GM19035 (cell line): ENCODE measurements at regions not wholly inside any gene's neighbourhood (a gene's known extent, or its start where the extent isn't known, plus 50 kb on each side); places are given as distances from the start of the nearest gene placed in this dataset.

Experiments
- ATAC-seq: cut with Tn5 transposase; IDR thresholded peaks from one replicate; pipeline ENCODE4 v1.9.1; 2021; ENCODE audit not compliant: unreplicated experiment

DNA sequence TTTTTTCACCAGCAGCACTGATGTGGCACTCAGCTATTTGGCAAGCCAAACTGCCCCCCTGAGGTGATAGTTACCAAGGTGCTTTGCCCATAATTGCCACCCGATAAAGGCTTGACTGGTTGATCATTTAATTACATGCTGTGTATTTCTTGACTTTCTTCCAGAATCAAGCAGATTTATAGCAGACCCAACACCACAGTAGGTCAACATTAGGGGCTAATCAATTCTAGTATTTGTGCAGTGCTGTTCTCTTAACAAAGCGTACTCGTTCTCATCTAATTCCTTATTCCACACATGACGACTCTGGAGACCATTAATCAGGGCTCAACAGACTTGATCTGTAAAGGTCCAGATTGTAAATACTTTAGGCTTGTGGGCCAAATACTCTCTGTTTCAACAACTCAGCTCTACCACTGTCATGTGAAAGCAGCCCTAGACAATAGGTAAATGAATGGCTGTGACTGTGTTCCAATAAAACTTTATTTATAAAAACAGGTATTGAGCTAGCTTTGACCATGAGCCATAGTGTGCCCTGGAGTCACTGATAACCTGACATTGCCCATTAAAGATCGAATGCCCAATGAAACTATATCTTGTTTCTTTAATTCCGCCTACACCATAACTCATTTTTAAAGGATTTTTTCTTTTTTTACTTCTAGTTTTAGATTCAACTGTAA is 119.1 kb upstream of the TMC3 start:
- ATAC-seq = no peak

- ATAC-seq = no peak
Measured at GRCh38 chr15:81492331-81492968, 118.4 kb upstream of the TMC3 start.

GRCh38 chr15:81491414-81492096 is 117.5 kb upstream of the TMC3 start:
- ATAC-seq = no peak

- no peak for ATAC-seq
Measured at GRCh38 chr15:81485806-81486205, 111.8 kb upstream of the TMC3 start.

DNA sequence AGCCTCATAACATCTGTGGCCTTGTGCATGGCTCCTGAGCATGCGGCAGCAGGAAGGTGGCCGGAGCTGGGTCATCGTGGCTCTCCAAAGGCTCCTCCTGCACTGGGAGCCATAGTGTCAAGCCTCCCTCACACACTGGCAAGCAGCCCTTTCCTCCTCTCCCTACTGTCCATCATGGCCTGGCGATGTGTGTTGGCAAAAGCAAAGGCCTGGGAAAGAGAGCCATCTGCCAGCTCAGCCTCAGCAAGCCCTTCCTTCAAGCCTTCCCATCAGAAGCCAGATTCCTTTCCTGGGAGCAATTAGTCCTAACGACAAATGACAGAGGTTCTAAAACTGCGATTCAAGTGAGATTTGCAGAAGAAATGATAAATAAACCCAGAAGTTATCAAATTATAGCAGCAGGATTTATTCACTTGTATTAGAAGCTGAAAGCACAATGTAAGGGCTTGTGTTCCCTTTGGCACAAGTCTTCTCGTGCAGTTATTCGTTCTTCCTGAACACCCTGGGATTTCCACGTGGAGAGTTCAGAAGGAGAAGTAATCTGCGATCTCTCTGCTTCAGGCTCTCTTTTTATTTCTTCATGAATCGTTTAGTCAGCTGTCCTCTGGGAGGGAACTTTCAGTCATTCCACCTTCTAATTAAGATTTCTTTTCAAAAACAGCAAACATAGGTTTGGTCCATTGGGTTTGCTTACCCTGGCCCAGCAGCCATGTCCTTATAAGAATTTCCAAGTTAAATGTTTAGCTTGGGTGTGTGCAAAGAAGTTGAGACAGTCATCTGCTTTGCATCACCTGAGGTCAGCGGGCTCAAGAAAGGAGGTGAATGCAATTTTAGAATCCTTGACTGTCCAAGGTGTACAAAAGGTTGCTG is 110.3 kb upstream of the TMC3 start:
- no peak for ATAC-seq

DNA sequence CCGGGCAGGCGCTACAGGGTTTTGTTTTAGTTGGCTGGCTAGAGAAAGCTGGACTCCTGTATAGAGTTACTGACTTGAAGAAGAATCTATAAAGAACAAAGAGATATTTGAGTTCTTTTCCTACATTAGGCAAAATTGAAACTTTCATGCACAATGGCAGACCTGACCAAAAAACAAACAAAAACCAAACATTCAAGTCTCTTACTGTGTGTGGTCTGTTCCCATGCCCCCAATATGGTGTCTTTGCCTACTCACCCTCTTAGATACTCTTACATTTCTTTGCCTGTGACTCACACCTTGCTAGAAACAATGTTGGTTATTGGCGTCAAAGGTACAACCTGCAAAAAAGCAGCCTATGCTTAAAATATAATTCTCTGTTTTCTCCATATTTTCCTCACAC is 109.5 kb upstream of the TMC3 start:
- no peak for ATAC-seq

DNA sequence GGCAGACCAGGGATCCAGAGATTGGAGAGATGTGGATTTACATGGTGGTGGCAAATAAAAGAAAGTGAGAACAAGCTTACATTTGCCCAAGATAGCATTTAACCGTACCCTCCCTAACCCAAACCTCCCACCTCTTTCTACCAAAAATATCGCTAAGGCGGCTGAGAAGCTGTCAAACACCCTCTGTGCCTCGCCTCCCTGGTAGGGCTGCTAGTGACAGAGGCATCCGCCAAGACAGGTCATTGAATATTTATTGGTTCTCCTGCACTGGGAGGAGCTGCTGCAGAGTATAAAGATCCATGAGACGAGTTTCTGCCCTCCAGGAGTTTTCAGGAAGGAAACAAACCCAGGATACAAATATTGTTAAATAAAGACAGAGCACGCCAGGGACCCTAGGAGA is 107.3 kb upstream of the TMC3 start:
- ATAC-seq = no peak

GRCh38 chr15:81480645-81481053 is 106.6 kb upstream of the TMC3 start:
- no peak for ATAC-seq

DNA sequence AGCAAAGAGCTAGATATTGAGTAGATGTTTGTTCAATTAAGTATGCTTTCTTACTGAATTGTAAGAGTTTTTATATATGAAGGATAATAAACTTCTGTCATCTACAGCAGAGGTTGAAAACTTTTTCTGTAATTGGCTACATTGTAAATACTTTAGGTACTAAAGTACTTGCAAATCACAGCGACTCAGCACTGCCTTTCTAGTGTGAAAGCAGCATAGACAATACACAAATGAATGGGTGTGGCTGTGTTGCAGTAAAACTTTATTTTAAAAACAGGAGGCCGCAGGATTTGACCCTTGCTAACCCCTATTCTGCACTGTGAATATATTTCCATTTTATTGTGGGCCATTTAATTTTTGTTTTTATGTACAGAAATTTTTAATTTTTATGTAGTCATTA is 104.3 kb upstream of the TMC3 start:
- ATAC-seq = no peak

GRCh38 chr15:81475926-81476325 is 101.9 kb upstream of the TMC3 start:
- ATAC-seq = no peak

GRCh38 chr15:81475471-81475870 is 101.5 kb upstream of the TMC3 start:
- ATAC-seq = no peak

- ATAC-seq = no peak
Measured at GRCh38 chr15:81473946-81474345, 99.9 kb upstream of the TMC3 start.

- no peak for ATAC-seq
Measured at GRCh38 chr15:81473177-81473576, 99.2 kb upstream of the TMC3 start.

DNA sequence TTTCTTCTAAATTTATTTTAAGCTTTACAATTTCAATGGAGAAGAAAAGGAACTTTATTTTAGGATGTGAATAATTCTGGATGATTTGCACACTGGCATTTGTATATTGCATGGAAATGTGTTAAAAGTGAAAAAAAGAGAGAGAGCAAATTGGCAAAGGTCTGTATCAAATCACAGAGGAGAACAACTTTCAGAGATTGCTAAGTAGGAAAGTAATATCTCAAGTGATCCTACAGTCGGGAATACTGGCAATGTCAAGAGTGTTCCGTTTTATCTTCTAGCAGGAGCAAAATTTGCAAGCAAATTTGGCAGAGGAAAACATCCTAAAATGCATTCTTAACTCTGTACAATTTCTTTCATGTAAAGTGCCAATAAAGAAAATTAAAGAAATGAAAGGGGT is 97.1 kb upstream of the TMC3 start:
- ATAC-seq = no peak

GRCh38 chr15:81469154-81469553 is 95.1 kb upstream of the TMC3 start:
- ATAC-seq = no peak

GRCh38 chr15:81466741-81467140 is 92.7 kb upstream of the TMC3 start:
- ATAC-seq = no peak

DNA sequence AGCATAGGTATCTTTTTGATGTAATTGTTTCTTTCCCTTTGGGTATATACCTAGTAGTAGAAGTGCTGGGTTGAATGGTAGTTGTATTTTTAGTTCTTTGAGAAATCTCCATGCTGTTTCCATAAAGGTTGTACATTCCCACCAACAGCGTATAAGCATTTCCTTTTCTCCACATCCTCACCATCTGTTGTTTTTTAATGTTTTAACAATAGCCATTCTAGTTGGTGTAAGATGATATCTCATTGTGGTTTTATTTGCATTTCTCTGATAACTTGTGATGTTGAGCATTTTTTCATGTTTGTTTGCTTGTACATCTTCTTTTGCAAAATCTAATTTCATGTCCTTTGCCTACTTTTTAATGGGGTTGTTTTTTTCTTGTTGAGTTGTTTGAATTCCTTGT is 80.0 kb upstream of the TMC3 start:
- no peak for ATAC-seq

DNA sequence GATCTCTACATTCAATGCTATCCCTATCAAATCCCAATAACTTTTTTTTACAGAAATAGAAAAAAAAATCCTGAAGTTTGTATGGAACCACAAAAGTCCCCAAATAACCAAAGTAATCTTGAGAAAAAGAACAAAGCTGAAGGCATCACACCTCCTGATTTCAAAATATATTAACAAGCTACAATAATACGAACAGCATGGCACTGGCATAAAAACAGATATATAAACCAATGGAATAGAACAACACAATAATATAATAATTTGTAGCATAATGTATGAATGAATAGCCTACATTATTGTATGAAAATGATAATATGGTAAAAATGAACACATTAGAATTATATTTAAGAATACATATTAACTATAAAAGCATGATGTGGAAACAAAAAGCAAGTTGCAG is 76.7 kb upstream of the TMC3 start:
- ATAC-seq = no peak

- no peak for ATAC-seq
Measured at GRCh38 chr15:81449836-81450474, 75.9 kb upstream of the TMC3 start.

GRCh38 chr15:81443040-81443820 is 69.2 kb upstream of the TMC3 start:
- ATAC-seq = no peak
